Eye (tissue), 1 donor: ENCODE measurements at regions not wholly inside any gene's neighbourhood (a gene's known extent, or its start where the extent isn't known, plus 50 kb on each side); places are given as distances from the start of the nearest gene placed in this dataset.
"Not testable (repeated sequence)": the region's sequence is repeated elsewhere in the genome, so short reads cannot be mapped to it uniquely, and the experiment has no call there.

ENCODE experiments used
- DNase-seq: peaks from one replicate; pipeline ENCODE4 v3.0.0-alpha.2; 2015

DNA sequence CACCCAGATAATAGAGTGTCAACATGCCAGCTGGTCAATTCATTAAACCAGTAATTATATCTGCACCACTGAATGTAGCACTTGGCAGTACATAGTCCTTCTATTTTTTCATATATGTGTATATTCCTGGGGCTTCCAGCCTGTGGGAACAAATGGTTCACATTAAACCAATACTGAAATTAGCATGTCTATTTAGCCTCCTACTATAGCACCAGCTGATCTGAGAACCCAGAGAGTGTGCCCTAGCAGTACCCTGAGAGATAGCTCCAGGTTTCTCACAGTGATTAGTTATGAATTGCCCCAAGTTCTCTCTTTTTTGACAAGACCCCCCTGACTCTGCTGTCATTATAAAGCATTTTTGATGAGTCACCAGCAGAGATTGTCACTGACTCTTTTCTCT, 1097.3 kb upstream of the FLRT2 start:
- DNase-seq: no peak

DNA sequence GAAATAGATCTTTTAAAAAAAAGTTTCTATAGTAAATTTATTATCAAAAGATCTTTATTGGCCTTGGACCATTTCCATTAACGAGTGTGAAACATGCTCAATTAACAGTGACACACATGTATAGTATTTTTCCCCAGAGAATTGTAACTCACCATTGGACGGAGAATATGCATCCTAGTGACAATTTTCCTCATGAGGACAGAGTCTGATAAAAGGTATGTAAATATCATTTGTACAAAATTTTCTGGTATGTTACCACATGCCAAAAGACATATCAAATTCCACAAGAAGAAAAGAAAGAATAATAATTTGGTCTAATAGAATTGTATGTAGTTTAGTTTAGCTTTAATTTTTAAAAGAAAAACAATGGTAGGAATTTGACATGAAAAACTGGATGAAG, 1096.0 kb upstream of the FLRT2 start:
- no peak for DNase-seq

DNA sequence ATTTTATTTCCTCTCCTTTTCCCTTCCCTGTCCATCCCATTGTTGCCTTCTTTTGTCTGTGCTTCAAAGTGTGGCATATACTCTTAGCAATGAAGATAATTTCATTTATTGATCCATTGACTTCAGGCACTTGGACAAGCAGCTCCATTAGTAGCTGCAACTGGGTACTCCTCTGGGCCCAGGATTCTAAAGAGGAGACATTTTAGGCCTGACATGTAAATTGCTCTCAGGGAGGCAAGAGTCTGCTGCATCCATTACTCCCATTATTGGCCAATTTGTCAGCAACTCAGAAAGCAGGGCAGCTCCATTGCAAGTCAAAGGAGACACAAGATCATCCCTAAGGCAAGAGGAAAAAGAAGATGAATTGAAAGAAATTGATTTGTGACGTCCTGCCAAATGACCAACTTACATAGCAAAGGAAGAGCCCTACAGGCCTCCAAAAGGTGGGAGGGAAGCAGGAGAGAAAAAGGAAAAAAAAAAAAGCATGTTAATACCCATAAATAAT, 1094.1 kb upstream of the FLRT2 start:
- peak; percentile 77 for DNase-seq

DNA sequence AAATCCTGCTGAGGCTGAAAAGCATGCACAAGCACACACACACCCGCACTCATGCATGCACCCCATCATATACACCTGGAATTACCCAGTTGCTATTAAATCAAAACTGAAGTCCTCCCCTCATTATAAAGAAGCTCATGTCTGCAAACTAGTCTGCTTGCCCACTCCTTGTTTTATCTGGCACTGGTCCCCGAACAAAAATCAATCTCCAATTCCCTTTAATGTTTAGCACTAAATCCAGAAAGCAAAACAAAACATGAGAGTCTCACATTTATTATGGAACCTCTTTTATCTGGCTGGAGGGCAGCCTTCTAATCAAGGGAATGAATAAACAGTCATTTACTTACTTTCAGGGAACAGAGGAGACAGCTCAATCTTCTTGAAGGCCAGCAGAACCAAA, 1093.4 kb upstream of the FLRT2 start:
- no peak for DNase-seq

DNA sequence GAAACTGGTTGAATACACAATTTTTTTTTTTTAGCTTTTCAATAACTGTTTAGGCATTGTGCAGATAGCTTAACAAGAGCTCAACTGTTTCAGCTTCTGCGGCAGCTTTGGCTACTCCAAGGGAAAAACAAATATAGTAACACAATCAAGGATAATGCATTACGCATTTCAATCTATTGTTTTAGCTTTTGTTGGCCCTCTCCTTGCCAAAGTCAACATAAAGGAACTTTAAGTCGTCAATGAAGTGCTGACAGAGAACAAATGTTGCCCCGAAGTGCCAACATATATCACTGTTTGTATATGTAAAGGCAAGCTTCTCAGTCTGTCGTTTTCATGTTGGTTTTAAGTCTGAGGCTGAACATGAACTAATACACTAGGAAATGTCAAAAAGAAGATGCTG, 1087.4 kb upstream of the FLRT2 start:
- DNase-seq: no peak

DNA sequence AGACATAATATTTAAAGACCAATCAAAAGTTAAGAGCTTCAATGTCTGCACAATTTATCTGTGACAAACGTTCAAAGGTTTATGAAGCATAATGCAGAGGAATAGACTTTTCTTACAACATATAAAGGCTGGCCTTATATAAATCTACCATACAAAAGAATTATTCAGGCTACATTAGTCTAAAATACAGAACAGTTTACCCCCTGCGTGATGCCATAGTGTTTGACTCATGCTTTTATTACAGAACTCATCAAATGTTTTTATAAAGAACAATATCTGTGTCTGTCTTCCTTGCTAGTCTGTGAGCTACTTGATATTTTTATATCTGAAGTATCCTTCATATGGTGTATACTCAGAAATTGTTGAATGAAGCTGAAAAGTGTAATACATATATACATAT, 1084.5 kb upstream of the FLRT2 start:
- no peak for DNase-seq

DNA sequence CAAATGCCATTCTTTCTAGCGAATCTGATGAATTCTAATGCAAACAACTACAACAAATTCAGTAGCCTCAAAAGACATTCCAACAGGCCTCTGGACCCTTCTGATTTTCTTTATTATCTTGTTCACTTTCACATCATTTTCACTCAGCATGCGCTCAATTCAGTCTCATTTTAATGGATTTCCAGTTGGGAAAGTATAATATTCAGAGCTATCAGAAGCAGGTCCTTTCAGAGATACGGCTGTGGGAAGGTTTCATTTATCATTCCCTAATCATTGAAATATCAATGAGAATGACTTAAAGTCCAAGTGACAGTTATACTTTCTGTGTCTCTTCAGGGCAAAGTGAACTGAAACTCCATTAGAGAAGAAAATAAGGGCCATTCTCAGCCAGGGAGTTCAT, 1083.7 kb upstream of the FLRT2 start:
- DNase-seq: no peak

DNA sequence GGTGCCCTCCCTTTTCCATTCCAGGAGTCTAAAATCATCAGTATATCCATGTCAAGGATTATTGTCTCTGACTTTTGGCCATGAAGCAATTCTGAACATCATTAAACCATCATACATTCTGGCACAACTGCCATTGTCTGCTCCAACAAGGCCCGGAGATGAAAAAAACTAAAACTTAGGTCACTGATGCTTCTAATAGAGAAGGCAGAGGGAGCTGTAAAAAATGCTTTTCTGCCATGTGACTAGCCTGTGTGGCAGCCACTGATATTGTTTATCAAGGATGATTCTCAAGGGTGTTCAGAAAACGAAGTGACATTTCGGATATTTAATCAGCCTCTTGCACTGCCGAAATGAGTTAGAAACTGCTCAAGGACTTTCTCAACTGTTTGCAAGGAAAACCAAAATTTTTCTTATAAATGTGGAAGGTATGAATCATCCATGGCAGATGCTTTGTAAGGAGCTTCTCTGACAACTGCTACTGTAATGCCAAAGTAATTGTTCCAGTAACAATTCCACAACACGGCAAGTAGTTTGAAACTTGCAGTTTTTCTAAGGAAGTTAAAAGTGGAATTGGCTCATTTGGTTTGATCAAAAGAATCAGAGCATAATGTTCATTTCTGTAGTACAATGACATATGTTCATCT, 1076.5 kb upstream of the FLRT2 start:
- DNase-seq: no peak

DNA sequence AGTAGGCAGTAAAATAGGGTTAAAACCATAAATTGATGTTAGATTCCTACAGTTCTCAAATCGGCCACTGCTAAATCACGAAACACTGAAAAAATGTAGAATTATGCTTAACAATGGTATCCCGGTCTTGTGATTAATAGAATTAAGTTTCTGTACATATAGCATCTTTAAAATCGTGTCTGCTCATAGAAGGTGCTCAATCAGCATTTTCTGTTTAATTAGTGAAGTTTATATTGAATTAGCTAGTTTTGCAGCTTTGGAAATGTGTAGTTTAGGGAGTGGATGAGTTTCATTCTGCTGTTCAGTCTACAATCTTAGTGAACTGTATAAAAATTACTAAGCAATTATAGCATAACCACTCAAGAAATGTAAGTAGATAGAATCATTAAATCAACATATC, 1075.8 kb upstream of the FLRT2 start:
- DNase-seq: no peak

DNA sequence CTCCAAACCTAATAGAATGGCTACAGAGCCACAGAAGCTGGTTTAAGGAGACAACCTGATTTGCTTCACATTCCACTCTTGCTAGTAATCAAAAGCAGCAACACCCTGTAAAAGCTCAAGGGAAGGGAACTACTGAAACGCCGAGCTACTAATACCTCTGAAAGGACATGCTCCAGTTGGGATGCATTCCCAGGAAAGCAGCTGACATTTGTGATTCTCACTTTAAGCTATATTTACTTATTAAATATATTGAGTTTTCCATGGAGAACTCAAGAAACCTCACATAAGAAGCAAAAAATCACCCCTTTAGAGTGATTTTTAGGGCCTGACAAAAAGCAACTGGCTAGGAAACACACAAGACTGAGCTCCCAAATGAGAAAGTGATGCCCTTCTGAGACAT, 1073.0 kb upstream of the FLRT2 start:
- no peak for DNase-seq

DNA sequence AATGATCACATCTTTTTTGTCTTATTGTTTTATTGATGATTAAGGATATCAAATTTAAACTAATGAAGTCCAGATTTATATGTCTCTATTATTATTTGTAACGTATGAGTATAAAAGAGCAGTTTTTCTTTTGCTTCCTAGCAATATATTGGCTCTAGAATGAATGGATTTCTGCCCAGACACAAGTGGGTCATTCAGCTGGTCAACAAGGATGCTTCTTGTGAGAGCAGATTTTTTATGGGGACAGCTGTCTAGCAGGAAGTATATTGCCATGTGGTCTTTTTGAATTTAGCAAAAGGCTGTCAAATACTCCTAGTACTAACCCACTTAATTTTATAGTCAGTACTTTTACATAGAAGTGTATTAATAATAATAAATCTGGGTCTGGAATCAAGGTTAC, 1071.1 kb upstream of the FLRT2 start:
- DNase-seq: no peak

DNA sequence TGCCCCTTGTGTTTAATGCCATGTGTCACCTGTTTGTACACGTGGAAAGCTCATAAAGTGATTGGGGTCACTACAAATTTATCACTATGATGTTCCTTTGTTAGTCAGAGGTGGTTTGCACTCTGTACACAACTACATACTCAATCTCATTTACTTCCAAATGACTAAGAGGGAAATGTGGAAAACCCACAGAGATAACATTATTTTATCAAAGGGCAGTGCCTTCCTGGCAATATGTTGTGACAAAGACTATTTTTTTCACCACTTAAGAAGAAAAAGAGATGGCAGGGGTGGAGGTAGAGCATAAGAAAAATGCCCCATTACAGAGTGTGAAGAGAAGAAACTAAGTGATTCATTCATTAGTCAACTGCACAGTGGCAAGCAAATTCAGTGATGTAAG, 1064.1 kb upstream of the FLRT2 start:
- DNase-seq: no peak

DNA sequence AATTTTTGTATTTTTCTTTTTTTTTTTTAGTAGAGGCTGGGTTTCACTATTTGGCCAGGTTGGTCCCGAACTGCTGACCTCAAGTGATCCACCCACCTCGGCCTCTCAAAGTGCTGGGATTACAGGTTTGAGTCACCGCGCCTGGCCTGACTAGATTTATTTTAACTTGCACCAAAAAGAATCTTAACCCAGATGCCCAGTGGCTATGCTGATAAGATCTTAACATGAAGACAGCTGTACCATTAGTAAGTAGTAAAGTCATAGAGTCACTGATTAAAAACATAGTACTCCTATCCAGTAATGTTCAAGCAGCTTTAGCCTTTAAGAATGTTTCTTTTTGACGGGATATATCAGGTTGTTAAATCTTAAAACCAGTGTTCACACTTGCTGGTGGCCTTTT, 1061.8 kb upstream of the FLRT2 start:
- no peak for DNase-seq

DNA sequence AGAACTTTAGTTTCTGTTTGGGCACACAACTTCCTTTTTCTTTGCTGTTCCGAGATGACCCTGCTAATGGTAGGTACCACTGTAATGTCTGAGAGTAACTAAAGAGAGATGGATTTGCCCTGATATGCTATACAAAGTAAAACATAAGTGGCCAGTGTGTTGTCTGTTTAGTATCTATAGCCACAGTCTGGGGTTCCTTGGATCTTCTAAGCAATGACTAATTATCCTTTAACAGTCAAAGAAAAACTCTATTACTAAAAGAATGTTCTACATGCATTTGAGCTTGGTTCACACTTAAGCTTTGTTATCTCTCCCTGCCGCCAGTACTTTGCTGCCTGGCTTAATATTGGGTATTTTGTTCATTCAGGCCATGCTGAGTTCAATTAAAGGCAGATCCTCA, 1051.9 kb upstream of the FLRT2 start:
- DNase-seq: no peak

DNA sequence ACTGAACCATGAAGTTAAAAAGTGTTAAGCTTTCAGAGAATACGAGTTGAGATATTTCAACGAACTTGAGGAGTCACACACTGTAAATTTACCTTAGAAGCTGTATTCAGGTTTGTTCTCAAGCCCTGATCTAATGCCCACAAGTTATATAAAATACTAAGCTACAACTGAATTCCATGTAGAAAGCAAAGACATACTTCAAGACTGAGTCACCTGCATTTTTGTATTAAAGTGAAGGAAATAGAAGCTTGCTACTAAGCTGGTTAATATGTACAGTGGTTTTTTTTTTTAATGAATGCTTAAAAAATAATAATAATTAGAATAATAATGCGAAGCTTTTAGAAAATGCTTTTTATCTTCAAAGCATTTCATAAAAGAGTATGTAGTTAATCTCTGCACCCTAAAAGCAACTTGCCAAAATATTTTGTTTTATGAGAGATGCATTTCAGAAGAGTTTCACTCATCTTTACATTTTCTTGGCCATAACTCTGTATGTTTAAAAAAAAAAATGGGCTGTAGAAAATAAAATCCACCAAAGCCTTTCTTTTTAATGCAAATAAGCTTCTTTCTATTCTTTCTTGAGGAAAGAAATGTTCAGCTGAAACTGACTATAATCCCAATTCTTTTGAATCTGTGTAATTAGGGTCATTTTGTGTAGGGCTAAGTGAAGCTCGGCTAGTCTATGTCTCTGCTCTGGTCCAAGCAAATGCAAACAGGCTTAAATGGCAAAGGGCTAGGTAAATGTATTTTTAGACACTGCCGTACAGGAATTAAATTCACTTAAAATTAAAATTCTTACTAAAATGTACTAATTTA, 1047.5 kb upstream of the FLRT2 start:
- no peak for DNase-seq

DNA sequence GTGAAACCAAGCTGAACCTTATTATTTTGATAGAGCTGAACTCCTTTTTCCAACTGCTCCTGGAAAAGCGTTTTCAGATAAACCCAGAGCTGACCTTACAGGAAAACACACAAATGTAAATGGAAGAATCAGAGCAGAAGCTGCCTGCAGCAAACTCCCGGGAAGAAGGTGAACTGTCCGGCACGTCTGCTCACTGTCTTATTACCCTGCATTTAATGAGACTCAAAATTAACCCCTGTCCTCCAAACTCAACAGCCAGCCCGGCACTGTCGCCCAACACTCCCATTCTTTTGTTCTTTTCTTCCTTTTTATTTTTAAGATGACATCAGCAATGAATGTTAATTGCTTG, 1046.9 kb upstream of the FLRT2 start:
- peak; percentile 24 for DNase-seq

DNA sequence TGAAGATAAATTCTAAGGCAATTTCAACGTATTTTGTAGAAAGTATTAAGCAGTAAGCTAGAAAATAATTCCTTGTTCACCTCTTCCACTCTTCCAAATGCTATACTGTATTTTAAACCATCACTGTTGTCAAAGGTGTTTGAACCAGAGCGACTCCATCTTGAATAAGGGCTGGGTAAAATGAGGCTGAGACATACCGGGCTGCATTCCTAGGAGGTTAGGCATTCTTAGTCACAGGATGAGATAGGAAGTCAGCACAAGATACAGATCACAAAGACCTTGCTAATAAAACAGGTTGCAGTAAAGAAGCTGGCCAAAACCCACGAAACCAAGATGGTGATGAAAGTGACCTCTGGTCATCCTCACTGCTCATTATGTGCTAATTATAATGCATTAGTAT, 1045.7 kb upstream of the FLRT2 start:
- DNase-seq: not testable (repeated sequence)

DNA sequence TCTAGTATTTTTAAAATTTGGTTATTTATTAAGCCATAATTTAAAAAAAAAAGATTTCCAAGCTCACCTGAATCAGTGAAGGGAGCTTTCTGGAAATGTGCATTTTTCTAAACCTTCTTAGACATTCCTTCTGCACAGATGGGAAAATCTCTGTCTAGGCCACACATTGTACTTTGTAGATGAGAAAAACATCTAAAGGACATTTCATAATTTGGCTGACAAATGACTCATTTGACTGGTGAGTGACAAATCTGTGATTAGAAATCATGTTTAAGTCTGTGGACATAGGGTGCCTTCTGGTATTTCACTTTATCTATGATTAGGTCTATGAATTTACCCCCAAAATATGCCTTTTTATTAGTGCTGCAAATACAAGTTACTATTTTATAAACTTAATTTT, 1044.9 kb upstream of the FLRT2 start:
- no peak for DNase-seq

DNA sequence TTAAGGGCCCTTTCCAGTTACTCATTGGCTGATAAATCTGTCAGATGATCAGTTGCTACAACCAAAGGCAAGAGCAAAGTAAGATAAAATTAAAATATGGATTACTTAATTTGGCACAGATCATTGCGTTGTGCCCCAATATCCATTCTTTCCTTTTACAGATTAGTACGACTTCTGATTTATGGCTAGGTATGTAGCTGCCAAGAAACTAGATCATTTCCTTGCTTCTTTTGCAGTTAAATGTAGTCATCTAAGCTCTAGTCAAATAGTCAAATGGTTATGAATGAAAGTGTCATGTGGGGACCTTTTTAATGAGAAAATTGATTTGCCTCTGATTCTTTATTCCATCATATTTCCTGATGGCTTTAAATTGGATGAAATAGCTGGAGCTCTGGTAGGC, 1039.9 kb upstream of the FLRT2 start:
- no peak for DNase-seq

DNA sequence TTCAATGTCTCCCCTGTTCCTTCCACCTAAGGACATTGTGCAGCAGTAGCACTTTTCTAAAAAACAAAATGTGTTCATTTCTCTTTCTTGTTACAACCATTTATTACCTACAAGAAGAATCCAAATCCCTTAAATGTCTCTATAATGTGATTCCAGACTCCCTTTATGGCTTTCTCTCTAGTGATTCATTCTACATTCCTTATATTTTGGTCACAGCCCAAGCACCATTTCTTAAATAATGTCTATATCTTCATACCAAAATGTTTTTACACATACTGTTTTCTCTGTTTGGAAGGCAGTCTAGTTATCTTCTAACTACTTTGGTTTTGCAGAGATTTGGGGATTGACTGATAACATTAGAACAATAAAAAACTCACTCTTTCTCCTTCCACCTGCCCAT, 1037.3 kb upstream of the FLRT2 start:
- DNase-seq: no peak

DNA sequence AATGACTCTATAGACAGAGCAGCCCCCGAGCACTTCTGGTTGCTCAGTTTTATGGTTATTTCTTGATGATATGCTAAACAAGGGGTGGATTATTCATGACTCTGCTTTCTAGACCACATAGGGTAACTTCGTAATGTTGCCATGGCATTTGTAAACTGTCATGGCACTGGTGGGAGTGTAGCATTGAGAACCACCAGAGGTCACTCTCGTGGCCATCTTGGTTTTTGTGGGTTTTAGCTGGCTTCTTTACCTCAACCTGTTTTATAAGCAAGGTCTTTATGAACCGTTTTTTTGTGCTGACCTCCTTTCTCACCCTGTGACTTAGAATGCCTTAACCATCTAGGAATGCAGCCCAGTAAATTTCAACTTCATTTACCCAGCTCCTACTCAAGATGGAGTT, 1036.2 kb upstream of the FLRT2 start:
- DNase-seq: no peak

DNA sequence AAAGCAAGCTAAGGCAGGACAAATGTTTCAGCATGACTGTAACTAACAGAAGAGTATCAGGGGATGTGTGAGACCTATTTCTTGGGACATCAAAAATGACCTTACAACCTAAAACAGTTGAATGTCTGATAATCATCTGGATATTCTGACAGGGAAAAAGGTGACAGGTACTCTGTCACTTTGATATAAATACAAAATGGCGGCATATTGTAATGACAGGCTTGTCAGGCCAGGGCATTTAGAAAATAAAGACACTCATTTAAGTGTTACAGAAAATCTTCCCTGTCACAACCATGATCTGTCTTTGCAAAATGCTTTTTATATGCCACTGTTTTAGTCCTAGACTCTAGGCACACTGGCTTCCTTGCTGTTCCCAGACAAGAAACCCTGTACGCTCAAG, 1033.3 kb upstream of the FLRT2 start:
- DNase-seq: no peak

DNA sequence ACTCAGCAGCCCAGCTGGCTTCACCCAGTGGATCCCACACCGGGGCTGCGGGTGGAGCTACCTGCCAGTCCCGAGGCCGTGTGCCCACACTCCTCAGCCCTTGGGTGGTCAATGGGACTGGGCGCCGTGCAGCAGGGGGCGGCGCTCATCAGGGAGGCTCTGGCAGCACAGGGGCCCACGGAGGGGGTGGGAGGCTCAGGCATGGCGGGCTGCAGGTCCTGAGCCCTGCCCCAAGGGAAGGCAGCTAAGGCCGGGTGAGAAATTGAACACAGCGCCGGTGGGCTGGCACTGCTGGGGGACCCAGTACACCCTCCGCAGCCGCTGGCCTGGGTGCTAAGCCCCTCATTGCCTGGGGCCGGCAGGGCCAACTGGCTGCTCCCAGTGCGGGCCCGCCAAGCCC, 1017.1 kb upstream of the FLRT2 start:
- DNase-seq: not testable (repeated sequence)

DNA sequence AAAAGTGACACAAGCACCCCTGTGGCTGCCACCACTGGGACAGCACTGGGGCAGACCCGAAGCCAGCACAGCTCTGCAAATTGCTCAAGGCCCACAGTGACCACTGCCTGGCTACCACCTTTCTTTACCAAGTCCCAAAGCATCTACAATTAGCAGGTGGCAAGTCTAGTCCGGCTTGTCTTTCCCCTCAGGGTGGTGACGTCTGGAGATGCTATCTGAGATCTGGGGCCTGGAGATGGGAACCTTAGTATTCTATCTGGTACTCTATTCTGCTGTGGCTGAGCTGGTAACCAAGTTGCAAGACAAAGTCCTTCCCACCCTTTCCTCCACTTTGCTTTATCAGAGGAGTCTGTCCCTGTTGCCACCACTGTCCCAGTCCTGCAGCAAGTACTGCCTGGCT, 1010.1 kb upstream of the FLRT2 start:
- DNase-seq: no peak
